Mucosa of descending colon (tissue), 3 donors: ENCODE measurements at regions not wholly inside any gene's neighbourhood (a gene's known extent, or its start where the extent isn't known, plus 50 kb on each side); places are given as distances from the start of the nearest gene placed in this dataset.
A peak's percentile ranks its signal among the peaks of the same experiment; 100 is the strongest.

Experiments used
- ATAC-seq: fragments of 200-7000 bp; cut with Tn5 transposase; one replicate; pipeline ENCODE4 v1.9.1; 2020; ENCODE audit warnings: mild to moderate bottlenecking, moderate library complexity
- DNase-seq, 3 donors: peaks; one replicate each; pipeline ENCODE4 v3.0.0-alpha.2; 2020
- H3K36me3 ChIP-seq: fragments of 200-600 bp; one replicate; pipeline ENCODE4 v1.8.0; 2021; ENCODE audit warnings: low read depth, mild to moderate bottlenecking
- H3K4me1 ChIP-seq: fragments of 200-600 bp; one replicate; pipeline ENCODE4 v1.8.0; 2021; ENCODE audit warnings: low read depth, mild to moderate bottlenecking
- H3K4me3 ChIP-seq: fragments of 200-600 bp; one replicate; pipeline ENCODE4 v1.8.0; 2021; ENCODE audit warnings: mild to moderate bottlenecking
- H3K9me3 ChIP-seq: fragments of 200-600 bp; one replicate; pipeline ENCODE4 v1.8.0; 2021; ENCODE audit warnings: mild to moderate bottlenecking
- CTCF ChIP-seq: fragments of 200-600 bp; IDR thresholded peaks from one replicate; pipeline ENCODE4 v1.8.0; 2022; ENCODE audit warnings: antibody characterized with exemption, mild to moderate bottlenecking
- intact Hi-C, 2 donors: fragments of 100-400 bp; cut with DNase I in 1 of 2; cut with micrococcal nuclease in 1 of 2; formaldehyde crosslinking; loops; one replicate each; pipeline versions ENCODE4 v1.11.0 to v1.11.1; 2022; cut with DNase I, micrococcal nuclease
- donor health status: DM: no; HTN: no; CAD: no; lungs with moderate emphysema.
- donor health status: DM: no; HTN: no; CAD: no.
- donor health status: DM: no; HTN: yes; CAD: no.

GRCh38 chr10:47175181-47176123 lies 124.5 kb upstream of the GDF10 start:
- no peaks in the 10 kb centered on the region for H3K36me3 ChIP-seq
- DNase-seq (no peak), ATAC-seq (no peak)
- H3K4me1 ChIP-seq, result no peaks in the 10 kb centered on the region
- H3K4me3 ChIP-seq, result no peak overlapping the region
- intact Hi-C loops, result no loop called here
- TF ChIP-seq CTCF, result no peak
- no peaks in the 10 kb centered on the region for H3K9me3 ChIP-seq

GRCh38 chr10:47176206-47176902 lies 123.6 kb upstream of the GDF10 start:
- DNase-seq (no peak), ATAC-seq (peak; percentile 22)
- Histone ChIP-seq H3K4me3 (no peak overlapping the region), H3K9me3 (no peaks in the 10 kb centered on the region), H3K4me1 (no peaks in the 10 kb centered on the region), H3K36me3 (no peaks in the 10 kb centered on the region)
- TF ChIP-seq CTCF, result no peak
- intact Hi-C loops, result no loop called here

DNA sequence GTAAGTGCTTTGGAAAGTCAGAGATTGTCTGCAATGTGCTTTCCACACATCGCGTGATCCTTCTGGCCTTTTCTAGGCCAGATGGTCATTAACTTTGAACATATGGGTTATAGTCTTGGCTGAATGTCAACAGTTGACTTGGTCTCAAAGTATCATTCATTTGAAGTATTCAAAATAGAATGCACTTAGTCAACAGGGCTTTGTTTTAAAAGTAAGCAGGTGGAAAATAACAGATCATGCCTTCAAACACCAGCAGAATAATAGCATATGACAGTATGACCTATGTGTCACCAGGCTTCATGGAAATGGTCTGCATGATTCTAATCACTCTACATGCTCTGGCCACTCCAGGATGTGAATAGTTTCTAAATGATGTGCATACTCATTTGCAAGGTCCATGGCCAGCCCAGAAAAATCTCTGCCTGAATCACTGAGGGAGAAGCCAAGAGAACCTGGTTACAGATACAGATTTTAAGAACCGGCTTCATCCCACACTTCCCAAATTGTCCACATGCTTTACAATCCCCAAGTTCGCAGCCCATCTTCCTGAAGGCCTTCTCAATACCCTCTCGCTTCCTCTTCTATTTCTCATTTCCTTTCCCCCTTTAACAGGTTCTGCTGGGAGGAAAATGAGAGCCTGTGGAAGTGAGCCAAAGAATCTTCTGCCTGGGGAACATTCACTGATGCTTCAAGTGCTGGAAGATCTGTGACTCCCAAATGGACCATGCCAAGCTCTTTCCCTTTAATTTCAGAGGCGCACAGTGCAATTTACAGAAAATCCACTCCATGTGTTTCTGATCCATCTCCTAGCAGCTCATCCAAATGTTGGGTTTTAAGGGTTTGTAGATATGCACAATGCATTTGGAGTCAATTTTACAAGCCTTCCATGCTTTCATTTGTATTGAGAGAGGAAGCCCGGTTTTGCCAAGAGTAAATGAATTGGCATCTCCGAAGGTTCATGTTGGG lies 122.8 kb upstream of the GDF10 start:
- intact Hi-C loops, result no loop called here
- no peaks in the 10 kb centered on the region for H3K9me3 ChIP-seq
- TF ChIP-seq CTCF, result no peak
- DNase-seq, result no peak
- H3K4me3 ChIP-seq, result no peak overlapping the region
- peak; percentile 14 for ATAC-seq
- no peaks in the 10 kb centered on the region for H3K4me1 ChIP-seq
- no peaks in the 10 kb centered on the region for H3K36me3 ChIP-seq

DNA sequence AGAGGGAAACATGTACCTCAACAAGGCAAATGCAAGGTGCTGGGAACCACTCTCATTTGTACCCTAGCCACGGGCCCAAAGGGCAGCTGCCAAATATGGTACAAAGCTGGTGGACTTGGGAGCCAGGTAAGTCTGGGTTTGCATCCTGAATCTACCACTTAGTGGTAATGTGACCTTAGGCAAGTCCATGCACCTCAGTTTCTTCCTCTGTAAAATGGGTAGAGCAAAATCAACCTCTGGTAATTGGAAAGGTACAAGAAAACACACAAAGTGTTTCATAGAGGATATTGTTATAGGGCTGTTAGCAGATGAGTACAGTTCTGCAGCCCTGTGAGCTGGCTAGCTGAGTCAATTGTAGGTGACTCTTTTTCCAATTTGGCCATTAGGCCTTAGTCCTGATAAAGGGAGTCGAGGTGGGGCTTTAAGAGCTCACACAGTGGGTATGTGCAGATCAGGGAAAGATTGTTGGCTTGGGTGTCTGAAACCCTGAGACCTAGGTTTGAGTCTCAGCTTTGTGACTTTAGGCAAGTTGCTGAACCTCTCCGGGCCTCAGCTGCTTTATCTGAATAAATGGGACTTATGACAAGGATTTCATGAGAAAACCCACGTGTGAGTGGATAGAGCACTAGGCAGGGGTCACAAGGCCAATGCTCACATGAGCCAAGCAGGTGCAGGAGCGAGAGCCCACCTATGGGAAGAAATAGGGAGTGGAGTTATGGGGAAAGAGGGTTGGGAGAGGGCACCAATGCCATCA lies 121.3 kb upstream of the GDF10 start:
- Histone ChIP-seq H3K4me3 (no peak overlapping the region), H3K9me3 (no peaks in the 10 kb centered on the region), H3K4me1 (no peaks in the 10 kb centered on the region), H3K36me3 (no peaks in the 10 kb centered on the region)
- ATAC-seq (no peak), DNase-seq (no peak)
- TF ChIP-seq CTCF, result no peak
- intact Hi-C loops, result no loop called here

GRCh38 chr10:47179291-47179647 lies 120.7 kb upstream of the GDF10 start:
- no peak for ATAC-seq
- H3K4me1 ChIP-seq, result no peaks in the 10 kb centered on the region
- no peaks in the 10 kb centered on the region for H3K9me3 ChIP-seq
- H3K4me3 ChIP-seq, result no peak overlapping the region
- DNase-seq, result no peak
- intact Hi-C loops, result no loop called here
- TF ChIP-seq CTCF, result no peak
- no peaks in the 10 kb centered on the region for H3K36me3 ChIP-seq
